GM23338 (cell line): ENCODE measurements at regions not wholly inside any gene's neighbourhood (a gene's known extent, or its start where the extent isn't known, plus 50 kb on each side); places are given as distances from the start of the nearest gene placed in this dataset.

Source experiments
- CREB1 ChIP-seq: fragments of 250-450 bp; sonication (Bioruptor Pico); IDR thresholded peaks from 2 replicates; pipeline ENCODE4 v1.5.0; 2020; ENCODE audit warnings: low read depth, mild to moderate bottlenecking, moderate library complexity
- CTCF ChIP-seq, 2 experiments: fragments of 200-600 bp in 1 of 2; sonication (generic) in 1 of 2; conservative IDR thresholded peaks; 2 replicates each; pipeline versions ENCODE4 v1.5.1 to v1.6.1; 2016 to 2017; ENCODE audit warnings: antibody characterized with exemption in 2 of 2, low read depth in 2 of 2, mild to moderate bottlenecking in 2 of 2, moderate library complexity in 1 of 2
- ETS1 ChIP-seq: IDR thresholded peaks from 2 replicates; pipeline ENCODE4 v1.6.1; 2016; ENCODE audit warnings: antibody characterized with exemption
- EZH2 ChIP-seq: fragments of 200-600 bp; sonication (generic); IDR thresholded peaks from one replicate; pipeline ENCODE4 v1.8.0; 2017; ENCODE audit warnings: antibody characterized with exemption, mild to moderate bottlenecking, low read depth; ENCODE audit not compliant: unreplicated experiment
- EZH2phosphoT487 ChIP-seq: fragments of 200-600 bp; sonication (generic); IDR thresholded peaks from one replicate; pipeline ENCODE4 v1.8.1; 2018; ENCODE audit warnings: antibody characterized with exemption; ENCODE audit not compliant: unreplicated experiment
- POLR2AphosphoS5 ChIP-seq: IDR thresholded peaks from 2 replicates; pipeline ENCODE4 v1.6.1; 2016; ENCODE audit warnings: antibody characterized with exemption, low read depth
- REST ChIP-seq: IDR thresholded peaks from one replicate; pipeline ENCODE4 v1.6.1; 2018; ENCODE audit warnings: antibody characterized with exemption; ENCODE audit not compliant: unreplicated experiment
- STAT1 ChIP-seq: IDR thresholded peaks from one replicate; pipeline ENCODE4 v1.6.1; 2016; ENCODE audit warnings: antibody characterized with exemption; ENCODE audit not compliant: unreplicated experiment
- ZNF114 ChIP-seq: fragments of 250-450 bp; sonication (Bioruptor Pico); IDR thresholded peaks from 2 replicates; pipeline ENCODE4 v1.5.0; 2020; ENCODE audit warnings: mild to moderate bottlenecking, moderate library complexity
- ZNF331 ChIP-seq: fragments of 250-450 bp; sonication (Bioruptor Pico); IDR thresholded peaks from 2 replicates; pipeline ENCODE4 v1.5.0; 2020; ENCODE audit warnings: low read depth, mild to moderate bottlenecking, moderate library complexity

GRCh38 chr2:88355486-88355885 lies 97.0 kb downstream of the FOXI3 start:
- TF ChIP-seq POLR2AphosphoS5 (no peak), CTCF (conservative IDR thresholded peaks at IDR 0.05; ENCODE audit: low read depth in 2 of 2) (no peak), ZNF114 (CRISPR knock-in tag) (no peak), ETS1 (no peak), EZH2phosphoT487 (no peak), EZH2 (no peak), ZNF331 (CRISPR knock-in tag) (no peak), CREB1 (CRISPR knock-in tag) (no peak), REST (no peak), STAT1 (no peak)
